Right hindlimb (tissue), 1 donor: ENCODE measurements at regions not wholly inside any gene's neighbourhood (a gene's known extent, or its start where the extent isn't known, plus 50 kb on each side); places are given as distances from the start of the nearest gene placed in this dataset.
"Not testable (repeated sequence)": the region's sequence is repeated elsewhere in the genome, so short reads cannot be mapped to it uniquely, and the experiment has no call there.

Experiments used
- DNase-seq: peaks from one replicate; pipeline ENCODE4 v3.0.0-alpha.2; 2018

- no peak for DNase-seq
Measured at GRCh38 chr7:52695973-52696595, 339.3 kb upstream of the POM121L12 start.

- DNase-seq, result no peak
Measured at GRCh38 chr7:52691257-52691656, 344.2 kb upstream of the POM121L12 start.

DNA sequence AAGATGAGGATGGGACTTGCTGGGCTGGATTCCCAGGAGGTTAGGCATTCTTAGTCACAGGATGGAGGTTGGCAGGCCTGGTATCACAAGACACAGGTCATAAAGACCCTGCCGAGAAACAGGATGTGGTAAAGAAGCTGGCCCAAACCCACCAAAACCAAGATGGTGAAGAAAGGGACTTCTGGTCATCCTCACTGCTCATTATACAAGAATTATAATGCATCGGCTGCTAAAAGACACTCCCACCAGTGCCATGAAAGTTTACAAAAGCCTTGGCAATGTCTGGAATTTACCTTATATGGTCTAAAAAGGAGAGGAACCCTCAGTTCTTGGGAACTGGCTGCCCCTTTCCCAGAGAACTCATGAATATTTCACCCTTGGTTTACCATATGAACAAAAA is 345.5 kb upstream of the POM121L12 start:
- no peak for DNase-seq

DNA sequence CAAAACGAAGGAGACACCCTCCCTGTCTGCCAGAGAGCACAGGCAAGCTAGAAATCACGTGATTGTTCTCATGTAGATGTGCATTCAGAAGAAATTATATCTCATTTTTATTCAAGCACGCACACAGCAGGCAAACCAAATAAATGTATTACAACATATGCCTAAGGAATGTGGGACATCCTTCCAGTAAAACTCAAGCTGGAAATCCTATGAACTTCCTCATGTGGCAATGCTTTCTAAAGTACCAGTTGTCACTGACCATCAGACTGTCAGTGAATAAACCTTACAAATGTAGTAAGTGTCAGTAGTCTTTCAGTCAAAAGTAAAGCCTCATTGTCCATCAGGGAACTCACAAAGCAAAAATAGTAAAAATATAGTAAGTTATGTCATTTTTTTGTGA is 350.1 kb upstream of the POM121L12 start:
- no peak for DNase-seq

DNA sequence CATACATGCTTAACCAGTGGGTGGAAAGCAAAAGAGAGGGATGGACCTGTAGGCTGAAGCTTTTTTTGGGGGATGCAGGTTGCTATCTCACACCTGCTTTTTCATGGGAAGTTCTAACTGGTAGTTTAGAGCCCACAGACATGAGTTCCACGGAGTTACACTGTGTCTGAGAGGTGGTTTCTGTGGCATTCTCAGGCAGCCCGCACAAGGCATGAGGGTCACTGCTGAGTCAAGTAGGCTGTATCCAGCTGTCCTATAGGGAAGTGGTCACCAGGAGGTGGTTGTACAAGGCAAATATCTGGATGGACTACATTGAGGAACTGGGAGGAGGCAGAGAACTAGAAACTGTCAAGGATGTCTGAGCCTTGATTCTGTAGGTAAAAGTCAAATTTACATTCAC is 351.0 kb upstream of the POM121L12 start:
- DNase-seq, result no peak

DNA sequence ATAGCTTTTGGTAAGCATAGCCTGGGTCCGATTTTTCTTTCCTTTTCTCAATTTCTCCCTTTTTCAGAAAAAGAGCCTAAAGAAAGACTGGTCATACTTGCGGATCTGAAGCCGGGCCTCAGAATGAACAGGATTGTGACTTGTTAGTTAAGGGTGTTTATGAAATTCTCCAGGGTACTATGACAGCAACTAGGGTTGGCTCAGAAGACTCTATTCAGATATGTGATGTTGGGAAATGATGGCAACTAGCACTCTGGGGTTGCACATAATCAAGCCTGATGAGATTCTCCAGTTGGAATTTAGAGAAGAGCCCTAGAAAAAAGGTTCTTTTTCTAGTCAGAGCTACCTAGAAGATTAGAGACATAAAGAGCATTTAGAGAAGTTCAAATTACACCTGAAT is 352.4 kb upstream of the POM121L12 start:
- DNase-seq, result no peak

DNA sequence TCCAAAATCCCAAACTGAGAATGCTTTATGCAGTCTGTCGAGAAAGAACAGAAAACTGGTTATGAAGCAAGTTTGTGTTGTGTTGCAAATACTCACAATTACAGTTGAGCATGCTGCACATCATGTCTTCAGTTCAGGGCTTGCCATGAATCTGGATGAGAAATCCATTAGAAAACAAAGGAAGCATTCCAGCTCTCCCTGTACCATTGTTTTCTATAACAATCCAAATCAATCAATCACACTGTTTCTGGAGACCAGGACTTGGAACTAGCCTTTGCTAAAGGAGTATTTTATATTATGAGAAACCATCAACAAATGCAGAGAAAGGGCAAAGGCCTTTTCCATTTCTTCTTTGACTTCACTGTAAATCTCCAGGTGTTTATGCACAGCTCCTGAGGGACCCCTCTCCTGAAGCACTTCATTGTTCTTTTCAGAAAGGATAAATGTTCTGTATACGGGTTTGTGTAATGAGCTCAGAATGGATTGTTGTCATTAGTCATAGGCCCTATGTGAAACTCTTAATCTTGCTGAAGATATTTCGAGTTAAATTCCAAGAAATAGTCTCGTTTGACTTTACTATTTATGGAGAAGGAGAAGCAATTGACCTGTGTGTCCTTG is 364.7 kb upstream of the POM121L12 start:
- DNase-seq, result no peak

DNA sequence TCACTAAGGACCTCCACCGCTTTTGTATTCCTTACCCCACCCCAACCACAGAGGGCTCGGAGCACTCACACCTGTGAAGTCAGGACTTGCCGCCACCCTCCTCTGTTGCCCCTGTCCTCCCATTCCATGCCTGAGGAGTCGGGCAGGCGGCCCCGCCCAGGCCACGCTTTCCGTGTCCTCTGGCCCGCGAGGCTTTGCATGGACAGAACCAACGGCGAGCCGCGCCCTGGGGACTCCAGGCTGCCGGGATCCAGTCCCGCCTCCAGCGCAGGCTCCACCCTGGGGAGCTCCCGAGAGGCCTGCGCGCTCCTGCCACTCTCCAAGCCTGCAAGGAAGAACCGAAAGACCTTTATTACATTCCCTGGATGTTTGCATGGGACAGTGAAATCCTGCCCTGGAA is 366.4 kb upstream of the POM121L12 start:
- DNase-seq, result no peak

DNA sequence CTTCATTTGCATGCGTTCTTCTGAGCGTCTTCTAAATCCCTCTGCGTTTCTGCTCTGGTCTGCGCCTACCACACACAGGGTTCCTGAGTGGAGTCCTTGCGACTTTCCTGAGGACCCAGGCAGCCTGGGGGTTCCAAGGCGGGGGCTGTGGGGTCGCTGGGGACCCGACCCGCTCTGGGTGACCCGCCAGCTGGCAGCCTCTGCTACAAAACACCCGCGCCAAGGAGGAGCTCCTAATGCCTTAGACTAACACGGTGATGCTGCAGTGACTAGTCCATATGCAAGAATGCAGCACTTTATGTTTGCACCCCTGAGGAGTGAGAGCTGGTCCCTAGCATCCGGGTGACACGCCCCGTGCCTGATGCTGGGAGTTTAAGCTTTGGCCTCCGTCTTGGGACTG is 367.0 kb upstream of the POM121L12 start:
- no peak for DNase-seq

DNA sequence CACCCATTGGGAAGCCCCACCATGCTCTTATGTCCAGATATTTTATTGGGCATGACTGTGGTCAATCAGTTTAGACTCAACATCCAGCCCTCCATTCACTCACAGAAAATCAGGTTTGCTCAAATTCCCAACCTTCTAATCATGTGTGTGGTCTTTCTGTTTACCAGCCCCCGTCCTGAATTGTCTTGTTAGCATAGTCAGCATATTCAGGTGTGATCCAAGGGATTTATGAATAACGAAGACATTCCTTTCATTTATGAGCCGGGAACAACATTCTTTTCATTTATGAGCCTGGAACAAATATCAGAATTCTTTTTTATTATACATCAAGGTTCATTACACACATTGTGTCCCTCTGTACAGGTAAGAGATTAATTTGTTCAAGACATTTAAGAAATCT is 376.3 kb upstream of the POM121L12 start:
- no peak for DNase-seq

DNA sequence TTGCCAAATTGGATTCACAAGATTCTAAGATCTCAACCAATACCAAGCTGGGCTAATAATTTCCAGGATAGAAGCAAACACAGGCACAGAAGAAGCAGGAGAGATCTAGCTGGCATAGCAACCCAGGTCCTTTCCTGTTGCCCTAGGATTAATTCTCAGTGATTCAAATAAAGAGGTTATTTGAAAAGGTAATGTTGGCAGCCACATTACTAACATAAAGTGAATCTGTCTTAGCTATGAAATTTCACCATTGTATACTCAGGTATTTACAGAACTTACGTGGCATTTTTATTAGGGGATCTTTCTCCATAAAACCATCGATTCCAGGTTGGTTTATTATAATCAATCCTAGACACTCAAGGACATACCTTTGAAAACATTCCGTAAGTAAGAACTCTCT is 379.3 kb upstream of the POM121L12 start:
- DNase-seq, result no peak

GRCh38 chr7:52652621-52653020 is 382.8 kb upstream of the POM121L12 start:
- no peak for DNase-seq

GRCh38 chr7:52648872-52649271 is 386.6 kb upstream of the POM121L12 start:
- no peak for DNase-seq

DNA sequence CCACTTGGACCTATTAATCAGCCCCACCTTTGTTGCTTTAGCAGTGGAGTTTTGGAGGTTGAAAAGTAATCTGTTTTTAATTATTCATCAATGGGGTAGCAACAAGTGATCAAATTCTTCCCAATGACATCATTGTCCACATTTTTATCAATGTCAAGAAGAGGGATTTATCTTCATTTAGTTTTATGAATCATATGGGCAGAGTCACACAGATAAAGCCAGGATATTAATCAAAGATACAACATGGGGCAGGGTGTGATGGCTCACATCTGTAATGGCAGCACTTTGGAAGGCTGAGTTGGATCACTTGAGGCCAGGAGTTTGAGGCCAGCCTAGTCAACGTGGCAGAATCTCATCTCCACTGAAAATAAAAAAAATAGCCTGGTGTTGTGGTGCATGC is 388.4 kb upstream of the POM121L12 start:
- DNase-seq, result no peak

DNA sequence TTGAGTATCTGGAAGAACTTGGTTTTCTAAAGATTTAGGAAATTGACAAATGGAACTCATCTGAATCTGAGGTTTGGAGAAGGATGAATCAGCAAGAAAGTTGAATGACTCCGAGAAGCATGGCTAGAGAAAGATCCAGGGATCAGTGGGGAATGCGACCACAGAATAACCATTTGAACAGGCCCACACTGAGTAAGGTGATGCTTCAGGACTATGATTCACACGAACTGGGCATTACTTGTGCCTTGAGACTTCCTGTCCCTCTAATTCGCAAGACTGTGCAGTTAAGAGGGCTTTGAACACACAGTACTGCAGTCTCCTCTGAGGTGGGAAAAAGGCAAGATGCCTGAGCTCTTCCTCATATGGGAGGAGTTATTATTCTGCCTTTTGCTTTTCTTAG is 395.5 kb upstream of the POM121L12 start:
- no peak for DNase-seq

DNA sequence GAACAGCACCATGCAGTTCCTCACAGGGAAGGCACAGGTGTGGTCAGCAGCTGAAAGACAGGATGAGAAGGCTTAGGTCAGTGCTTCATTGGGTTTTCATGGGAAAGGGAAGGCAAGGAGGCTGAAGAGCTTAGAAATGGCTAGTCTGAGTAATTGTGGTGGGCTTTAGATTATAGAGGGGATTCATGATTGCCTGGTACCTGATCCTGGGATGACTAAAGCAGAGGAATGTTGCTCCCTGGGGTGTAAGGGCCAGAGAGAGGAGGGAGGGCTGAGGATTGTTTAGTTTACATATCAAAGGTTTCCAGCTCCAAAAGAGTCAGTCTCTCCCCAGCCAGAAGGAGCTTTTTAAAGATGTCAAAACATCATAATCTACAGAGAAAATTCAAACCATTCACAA is 396.3 kb upstream of the POM121L12 start:
- no peak for DNase-seq

DNA sequence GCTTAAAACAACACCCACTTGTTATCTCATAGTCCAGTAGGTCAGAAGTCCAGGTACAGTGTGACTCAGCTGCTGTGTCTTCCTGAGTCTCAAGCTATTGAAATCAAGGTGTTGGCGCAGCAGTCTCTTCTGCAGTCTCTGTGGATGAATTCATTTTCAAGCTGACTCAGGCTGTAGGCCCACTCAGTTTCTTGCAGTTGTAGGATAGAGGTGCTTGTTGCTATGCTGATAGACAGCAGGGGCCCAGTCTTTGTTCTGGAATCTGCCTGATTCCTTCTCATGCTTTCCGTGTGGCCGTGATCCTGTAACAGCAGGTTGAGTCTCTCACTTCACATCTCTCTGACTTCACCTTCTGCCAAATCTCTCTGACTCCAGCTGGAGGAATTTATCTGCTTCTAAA is 400.4 kb upstream of the POM121L12 start:
- DNase-seq, result no peak

- DNase-seq, result no peak
Measured at GRCh38 chr7:52620849-52621248, 414.6 kb upstream of the POM121L12 start.

DNA sequence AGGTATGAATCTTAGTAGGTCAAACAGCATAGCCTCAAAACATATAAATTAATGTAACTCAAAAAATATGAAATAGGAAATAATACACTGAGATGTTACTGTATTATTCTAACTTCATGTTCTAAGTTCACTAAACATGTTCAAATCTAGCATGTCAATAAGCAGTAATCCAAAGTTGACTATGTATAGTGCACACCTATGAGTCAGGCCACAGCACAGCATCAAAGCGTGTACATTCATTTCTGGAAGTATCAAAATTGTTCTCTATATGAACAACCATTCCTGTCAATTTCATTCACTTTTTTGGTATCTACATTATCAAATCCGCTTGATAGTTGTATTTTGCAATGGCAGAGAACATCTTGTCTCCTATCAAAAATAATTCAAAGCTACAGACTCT is 418.9 kb upstream of the POM121L12 start:
- no peak for DNase-seq

DNA sequence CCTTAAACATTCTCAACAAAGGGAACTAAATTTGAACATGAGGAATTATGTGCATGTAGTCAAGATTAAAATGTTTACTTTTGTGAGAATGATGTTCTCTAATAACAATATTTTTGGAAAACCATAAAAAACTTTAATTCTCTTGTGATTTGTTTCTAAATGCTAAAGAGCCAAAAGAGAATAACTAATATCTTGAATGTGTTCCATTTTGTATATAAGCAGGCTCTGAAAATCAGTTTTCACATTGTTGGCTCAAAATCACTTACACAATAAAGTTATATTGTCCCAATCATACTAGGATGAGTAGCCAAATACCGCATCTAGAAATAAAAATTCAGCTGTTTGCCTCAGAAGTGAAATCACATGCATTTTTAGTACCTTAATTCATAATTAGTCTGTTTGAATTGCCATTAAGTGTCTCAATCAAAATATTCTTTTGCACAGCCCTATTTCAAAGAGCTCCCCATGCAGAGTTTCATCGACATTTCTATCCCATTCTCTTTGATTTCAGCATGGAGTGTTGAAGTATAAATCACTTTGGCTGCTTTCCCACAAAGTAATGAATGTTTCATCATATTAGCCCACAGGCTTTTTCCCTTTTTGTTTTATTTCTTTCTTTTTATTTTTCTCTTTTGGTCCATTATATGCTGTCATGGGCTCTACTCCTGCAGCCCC is 420.3 kb upstream of the POM121L12 start:
- no peak for DNase-seq

DNA sequence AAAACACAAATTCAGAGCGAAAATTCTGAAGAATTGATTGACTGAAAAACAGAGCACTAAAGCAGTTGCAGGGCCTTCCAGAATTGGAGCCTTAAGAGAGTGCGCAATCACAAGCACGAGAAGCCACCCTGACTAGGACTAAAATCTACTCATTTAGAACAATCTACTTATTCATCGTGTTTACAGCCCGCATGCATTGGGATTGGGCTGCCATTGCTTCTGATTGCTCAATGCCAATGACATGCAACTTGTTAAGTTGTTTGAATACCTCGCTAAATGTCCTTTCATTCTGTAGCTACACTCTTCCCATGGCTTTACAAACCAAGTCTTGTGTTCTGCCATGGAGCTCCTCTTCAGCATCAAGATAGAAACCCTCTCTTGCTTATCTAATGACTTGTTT is 425.9 kb upstream of the POM121L12 start:
- no peak for DNase-seq

GRCh38 chr7:52592698-52593097 is 442.7 kb upstream of the POM121L12 start:
- no peak for DNase-seq

DNA sequence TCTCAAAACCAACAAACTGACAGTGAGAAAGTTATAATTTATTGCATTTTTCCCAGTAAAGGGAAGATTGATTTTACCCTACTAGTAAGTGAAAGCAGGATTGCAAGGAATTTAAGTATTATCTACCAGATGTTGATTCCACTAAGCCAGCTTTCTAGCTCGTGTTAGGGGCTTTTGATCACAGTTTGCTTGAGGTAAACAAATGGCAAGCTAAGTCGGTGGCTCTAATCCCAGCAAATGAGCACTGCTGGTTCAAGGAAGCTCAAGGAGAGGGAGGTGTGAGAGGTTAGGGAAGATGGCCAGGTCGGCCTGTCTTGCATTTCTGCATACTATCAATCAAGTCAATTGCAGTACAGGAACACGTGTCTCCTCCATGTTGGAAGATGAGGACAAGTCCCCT is 448.7 kb upstream of the POM121L12 start:
- DNase-seq, result no peak

DNA sequence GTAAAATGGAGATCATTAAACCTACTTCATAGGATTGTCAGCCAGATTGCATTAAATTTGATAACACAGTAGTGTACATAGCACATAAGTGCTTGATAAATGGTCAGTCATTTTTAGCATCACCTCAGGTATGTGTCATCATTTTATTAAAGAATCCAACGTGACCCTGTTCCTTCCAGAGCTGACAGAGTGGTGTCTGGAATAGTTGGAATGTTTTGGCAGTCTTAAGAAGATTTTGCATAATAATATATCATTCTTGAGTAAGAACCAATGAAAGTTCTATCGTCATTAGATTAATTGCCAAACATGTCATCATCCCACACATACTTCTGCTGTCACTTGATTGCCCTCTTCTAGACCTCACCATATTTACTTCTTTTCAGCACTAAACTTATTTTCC is 451.4 kb upstream of the POM121L12 start:
- no peak for DNase-seq

DNA sequence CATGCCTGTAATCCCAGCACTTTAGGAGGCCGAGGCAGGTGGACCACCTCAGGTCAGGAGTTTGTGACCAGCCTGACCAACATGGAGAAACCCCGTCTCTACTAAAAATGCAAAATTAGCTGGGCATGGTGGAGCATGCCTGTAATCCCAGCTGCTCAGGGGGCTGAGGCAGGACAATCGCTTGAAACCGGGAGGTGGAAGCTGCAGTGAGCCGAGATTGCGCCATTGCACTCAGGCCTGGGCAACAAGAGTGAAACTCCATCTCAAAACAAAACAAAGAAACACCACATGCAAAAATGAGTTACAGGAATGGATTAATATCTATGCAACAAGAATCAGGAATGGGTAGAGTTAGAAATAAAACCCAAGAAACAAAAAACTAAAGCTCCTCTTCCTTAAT is 462.3 kb upstream of the POM121L12 start:
- not testable (repeated sequence) for DNase-seq
